ENCODE measurements at regions not wholly inside any gene's neighbourhood (a gene's known extent, or its start where the extent isn't known, plus 50 kb on each side); places are given as distances from the start of the nearest gene placed in this dataset.

DNA sequence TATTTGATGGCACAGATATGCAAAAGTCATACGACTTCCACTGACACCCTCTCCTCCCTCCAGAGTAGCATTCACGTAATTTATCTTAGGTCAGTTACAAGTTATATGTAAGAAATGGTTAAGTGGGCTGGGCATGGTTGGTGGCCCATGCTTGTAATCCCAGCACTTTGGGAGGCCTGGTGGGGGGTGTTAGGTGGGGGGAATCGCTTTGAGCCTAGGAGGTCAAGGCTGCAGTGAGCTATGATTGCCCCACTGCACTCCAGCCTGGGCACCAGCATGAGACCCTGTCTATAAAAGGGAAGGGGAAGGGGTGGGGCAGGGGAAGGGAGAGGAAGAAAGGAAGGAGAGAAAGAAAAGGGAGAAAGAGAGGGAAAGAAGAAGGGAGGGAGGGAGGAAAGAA lies 202.8 kb downstream of the AUH start:
- Histone ChIP-seq H3K4me3 (ENCODE audit: low read length) (no peak overlapping the region), H3K9ac (ENCODE audit: low read depth, low read length) (no peak overlapping the region), H3K4me2 (ENCODE audit: low read length) (no peak overlapping the region), H3K27me3 (ENCODE audit: control insufficient read depth, insufficient read depth, low read length) (no peaks in the 10 kb centered on the region), H3K36me3 (ENCODE audit: insufficient read depth, low read length) (no peaks in the 10 kb centered on the region), H3K4me1 (ENCODE audit: control insufficient read depth, insufficient read depth, low read length) (peaks cover 28% of the 10 kb centered on the region), H3K9me3 (replicated peaks; ENCODE audit: low read length) (no peaks in the 10 kb centered on the region)

DNA sequence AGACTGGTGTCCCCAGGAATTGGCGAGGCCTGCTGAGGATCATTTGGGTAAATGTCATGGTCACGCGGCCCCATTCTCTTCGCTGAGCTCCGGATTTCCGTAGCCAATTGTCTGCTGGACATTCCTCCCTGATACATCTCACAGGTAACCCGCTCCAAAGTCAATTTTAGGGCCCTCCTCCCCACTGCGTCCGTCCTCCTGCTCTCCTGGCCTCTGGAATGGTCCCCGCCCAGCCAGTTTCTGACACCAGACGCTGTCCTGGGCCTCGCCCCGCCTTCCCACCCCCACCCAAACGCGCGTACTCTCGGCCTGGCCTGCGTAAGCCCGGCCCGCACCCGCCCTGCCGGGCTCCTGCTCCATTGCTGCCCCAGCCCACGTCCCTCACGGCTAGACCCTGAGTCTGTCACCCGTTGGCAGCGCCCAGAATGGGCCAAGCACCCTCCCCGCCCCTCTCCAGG lies 202.0 kb downstream of the AUH start:
- no peak overlapping the region for H3K4me2 ChIP-seq (ENCODE audit: low read length)
- no peaks in the 10 kb centered on the region for H3K27me3 ChIP-seq (ENCODE audit: control insufficient read depth, insufficient read depth, low read length)
- H3K9me3 ChIP-seq (replicated peaks; ENCODE audit: low read length) = no peaks in the 10 kb centered on the region
- H3K9ac ChIP-seq (ENCODE audit: low read depth, low read length) = no peak overlapping the region
- H3K4me1 ChIP-seq (ENCODE audit: control insufficient read depth, insufficient read depth, low read length) = peaks cover 36% of the 10 kb centered on the region
- H3K36me3 ChIP-seq (ENCODE audit: insufficient read depth, low read length) = no peaks in the 10 kb centered on the region
- no peak overlapping the region for H3K4me3 ChIP-seq (ENCODE audit: low read length)

DNA sequence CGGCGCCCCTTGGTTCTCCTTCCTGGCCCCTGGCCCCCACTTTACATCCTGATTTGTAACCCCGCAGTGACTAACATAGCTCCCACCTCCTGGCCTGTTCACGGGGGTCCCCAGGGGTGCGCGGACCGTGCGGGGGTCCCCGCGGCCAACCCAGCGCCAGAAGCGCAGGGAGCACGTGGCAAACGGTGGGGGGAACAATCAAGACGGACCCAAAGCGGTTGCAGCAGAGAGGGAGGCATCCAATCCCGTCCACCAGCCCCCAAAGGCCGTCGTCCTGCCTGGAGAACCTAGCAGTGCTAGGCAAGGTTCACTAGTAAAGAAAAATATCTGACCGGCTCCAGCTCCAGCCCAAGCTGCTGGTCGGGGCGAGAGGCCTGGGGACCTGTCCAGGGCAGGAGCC lies 201.5 kb downstream of the AUH start:
- Histone ChIP-seq H3K9ac (ENCODE audit: low read depth, low read length) (no peak overlapping the region), H3K4me1 (ENCODE audit: control insufficient read depth, insufficient read depth, low read length) (peaks cover 40% of the 10 kb centered on the region), H3K36me3 (ENCODE audit: insufficient read depth, low read length) (no peaks in the 10 kb centered on the region)

DNA sequence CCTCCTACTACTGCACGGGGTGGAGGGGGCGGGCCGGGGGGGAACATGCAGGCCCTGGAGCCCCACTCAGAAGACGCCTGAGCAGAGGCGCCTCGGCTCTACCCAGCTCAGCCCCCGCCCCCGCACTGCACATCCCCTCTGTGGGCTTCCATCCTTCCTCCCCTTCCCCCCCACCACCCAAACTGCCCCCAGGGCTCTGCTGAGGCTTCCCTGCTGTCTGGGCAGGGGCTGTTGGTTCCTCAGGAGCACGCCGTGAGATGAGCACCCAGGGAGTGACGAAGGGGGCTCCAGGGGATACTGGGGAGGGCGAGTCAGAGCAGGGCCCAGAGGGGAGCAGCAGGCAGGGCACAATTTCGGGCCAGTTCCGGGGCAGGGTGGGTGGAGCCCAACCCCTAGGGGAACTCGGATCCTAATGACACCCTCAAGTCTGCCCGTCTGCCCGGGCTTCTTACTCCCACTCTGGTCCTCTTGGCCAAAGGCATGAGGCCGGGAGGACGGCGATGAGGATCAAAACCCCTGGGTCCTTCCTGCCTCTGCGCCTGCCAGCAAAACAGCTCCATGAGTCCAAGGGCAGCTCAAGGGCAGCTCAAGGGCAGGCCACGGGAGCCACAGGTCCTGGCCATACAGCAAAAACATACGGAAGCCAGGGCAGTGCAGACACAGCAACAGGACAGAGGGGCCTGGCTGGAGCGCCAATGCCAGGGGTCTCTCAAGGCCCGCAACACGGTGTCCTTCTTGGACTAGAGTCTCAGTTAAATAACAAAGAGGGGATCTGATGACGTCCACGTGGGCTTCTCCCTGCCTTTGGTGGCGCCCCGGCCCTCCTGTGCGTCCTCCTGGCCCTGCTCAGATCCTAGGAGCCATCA lies 200.9 kb downstream of the AUH start:
- no peaks in the 10 kb centered on the region for H3K27me3 ChIP-seq (ENCODE audit: control insufficient read depth, insufficient read depth, low read length)
- H3K4me1 ChIP-seq (ENCODE audit: control insufficient read depth, insufficient read depth, low read length) = peaks cover 42% of the 10 kb centered on the region
- no peaks in the 10 kb centered on the region for H3K9me3 ChIP-seq (replicated peaks; ENCODE audit: low read length)
- no peak overlapping the region for H3K4me3 ChIP-seq (ENCODE audit: low read length)
- H3K9ac ChIP-seq (ENCODE audit: low read depth, low read length) = no peak overlapping the region
- H3K4me2 ChIP-seq (ENCODE audit: low read length) = no peak overlapping the region
- no peaks in the 10 kb centered on the region for H3K36me3 ChIP-seq (ENCODE audit: insufficient read depth, low read length)

More for the DNA sequence above, 201.5 kb downstream of the AUH start:
- H3K27me3 ChIP-seq (ENCODE audit: control insufficient read depth, insufficient read depth, low read length) = no peaks in the 10 kb centered on the region
- no peaks in the 10 kb centered on the region for H3K9me3 ChIP-seq (replicated peaks; ENCODE audit: low read length)
- no peak overlapping the region for H3K4me3 ChIP-seq (ENCODE audit: low read length)
- H3K4me2 ChIP-seq (ENCODE audit: low read length) = no peak overlapping the region

DNA sequence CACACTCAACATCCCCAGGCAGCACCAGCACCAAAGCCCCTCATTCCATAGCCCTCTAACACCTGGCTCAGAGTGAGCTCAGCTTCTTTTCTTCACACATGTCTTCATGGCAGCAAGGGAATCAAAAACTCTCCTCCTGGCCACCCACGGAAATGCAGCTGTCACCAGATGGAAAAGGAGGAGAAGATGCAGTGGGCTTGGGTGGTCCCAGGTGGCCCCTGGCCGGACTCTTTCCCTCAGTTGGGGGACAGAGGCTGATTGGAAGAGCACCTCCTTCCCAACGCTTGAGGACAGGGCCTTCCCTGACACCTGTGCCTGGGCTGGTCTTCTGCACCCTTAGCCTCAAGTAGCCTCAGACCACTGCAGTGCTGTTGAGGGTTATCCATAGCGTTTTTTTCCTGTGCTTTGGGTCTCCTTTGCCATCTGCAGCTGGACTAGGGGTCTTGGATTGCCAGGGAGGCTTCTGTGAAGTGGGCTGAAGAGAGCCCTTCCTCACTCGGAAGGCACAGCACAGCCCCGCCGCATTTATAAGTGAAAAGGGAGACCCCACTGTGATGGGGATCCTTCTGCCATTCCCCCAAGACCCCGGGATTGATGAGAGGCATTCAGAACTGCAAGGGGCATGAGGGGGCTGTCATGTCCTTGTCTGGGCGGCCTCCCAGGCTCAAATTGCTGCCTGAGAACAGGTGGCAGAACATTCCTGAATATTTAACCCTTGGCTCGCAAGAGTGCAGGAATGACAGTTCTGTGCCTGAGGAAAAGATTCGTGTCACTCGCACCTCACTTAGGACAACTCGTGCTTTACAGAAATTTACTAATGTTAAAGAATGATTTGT lies 200.0 kb downstream of the AUH start:
- Histone ChIP-seq H3K27me3 (ENCODE audit: control insufficient read depth, insufficient read depth, low read length) (no peaks in the 10 kb centered on the region), H3K36me3 (ENCODE audit: insufficient read depth, low read length) (no peaks in the 10 kb centered on the region), H3K9ac (ENCODE audit: low read depth, low read length) (peak overlapping the region; percentile 59), H3K4me2 (ENCODE audit: low read length) (peak overlapping the region; percentile 38), H3K9me3 (replicated peaks; ENCODE audit: low read length) (no peaks in the 10 kb centered on the region), H3K4me1 (ENCODE audit: control insufficient read depth, insufficient read depth, low read length) (peaks cover 42% of the 10 kb centered on the region), H3K4me3 (ENCODE audit: low read length) (no peak overlapping the region)

DNA sequence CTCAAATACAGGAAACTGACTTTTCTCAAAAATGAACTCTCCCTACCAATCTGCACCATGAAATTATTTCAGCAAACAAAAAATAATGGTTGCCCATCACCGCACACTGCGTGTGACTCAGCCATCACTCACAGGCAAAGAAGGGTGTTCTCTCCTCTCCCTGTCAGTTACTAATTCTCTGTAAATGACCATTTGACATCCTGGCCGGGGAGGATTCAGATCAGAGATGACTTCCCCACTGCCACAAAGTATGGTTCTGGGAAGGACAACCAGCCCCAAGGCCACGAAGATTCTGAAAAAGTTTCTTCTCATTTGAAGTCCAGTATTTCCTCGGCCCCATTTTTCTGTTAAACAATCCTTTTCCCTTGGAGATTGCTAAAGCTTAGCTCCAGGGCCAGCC lies 199.4 kb downstream of the AUH start:
- Histone ChIP-seq H3K4me2 (ENCODE audit: low read length) (peak overlapping the region; percentile 38), H3K9ac (ENCODE audit: low read depth, low read length) (peak overlapping the region; percentile 59), H3K4me3 (ENCODE audit: low read length) (no peak overlapping the region), H3K36me3 (ENCODE audit: insufficient read depth, low read length) (no peaks in the 10 kb centered on the region), H3K4me1 (ENCODE audit: control insufficient read depth, insufficient read depth, low read length) (peaks cover 42% of the 10 kb centered on the region), H3K27me3 (ENCODE audit: control insufficient read depth, insufficient read depth, low read length) (no peaks in the 10 kb centered on the region), H3K9me3 (replicated peaks; ENCODE audit: low read length) (no peaks in the 10 kb centered on the region)

DNA sequence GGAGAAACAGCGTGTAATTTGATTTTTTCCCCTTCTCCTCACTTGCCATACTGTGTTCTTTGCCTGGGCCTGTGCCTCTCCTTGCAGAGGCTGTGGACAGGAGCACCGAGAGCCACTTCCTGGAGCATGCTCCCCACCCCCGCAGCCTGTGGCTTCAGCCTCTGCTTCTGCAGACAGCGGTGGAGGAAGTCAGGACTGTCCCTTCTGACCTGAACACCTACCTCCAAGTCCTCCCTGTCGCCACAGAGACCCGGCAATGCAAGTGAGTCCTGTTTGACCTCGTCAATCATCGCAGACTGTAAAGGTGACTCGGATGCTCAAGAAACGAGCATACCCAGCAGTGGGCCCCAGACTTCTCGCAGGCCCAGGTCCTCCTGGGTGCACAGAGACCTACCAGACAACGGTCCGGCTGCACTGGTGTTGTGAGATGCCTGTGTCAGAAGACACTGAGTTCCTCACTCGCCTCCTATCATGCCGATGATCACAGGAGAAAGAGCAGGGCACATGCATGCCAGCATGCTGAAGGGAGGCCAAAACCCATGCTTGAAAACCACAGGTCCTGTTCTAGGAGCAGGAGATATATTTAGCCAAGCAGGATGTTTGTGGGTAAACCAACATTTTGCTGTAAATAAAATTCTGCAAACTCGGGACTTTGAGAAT lies 198.8 kb downstream of the AUH start:
- Histone ChIP-seq H3K36me3 (ENCODE audit: insufficient read depth, low read length) (no peaks in the 10 kb centered on the region), H3K4me2 (ENCODE audit: low read length) (peak overlapping the region; percentile 38), H3K4me3 (ENCODE audit: low read length) (no peak overlapping the region), H3K9me3 (replicated peaks; ENCODE audit: low read length) (no peaks in the 10 kb centered on the region), H3K27me3 (ENCODE audit: control insufficient read depth, insufficient read depth, low read length) (no peaks in the 10 kb centered on the region), H3K9ac (ENCODE audit: low read depth, low read length) (peak overlapping the region; percentile 59), H3K4me1 (ENCODE audit: control insufficient read depth, insufficient read depth, low read length) (peaks cover 42% of the 10 kb centered on the region)

DNA sequence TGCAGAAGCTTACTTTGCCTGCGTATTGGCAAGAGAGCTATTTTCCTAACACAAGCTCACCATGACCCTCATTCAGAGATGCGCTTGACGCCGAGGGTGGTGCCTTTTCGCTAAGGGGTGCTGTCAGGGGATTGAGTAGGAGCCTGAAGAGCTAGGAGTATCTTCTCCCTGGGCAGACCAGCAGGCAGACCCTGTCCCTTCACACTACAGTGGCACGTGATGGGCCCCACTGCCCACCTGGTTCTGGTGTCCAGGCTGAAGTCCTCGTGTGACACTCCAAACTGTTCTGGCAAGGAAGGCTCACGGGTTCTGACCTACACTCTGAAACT lies 198.3 kb downstream of the AUH start:
- Histone ChIP-seq H3K4me3 (ENCODE audit: low read length) (no peak overlapping the region), H3K27me3 (ENCODE audit: control insufficient read depth, insufficient read depth, low read length) (no peaks in the 10 kb centered on the region), H3K4me1 (ENCODE audit: control insufficient read depth, insufficient read depth, low read length) (peaks cover 42% of the 10 kb centered on the region), H3K9me3 (replicated peaks; ENCODE audit: low read length) (no peaks in the 10 kb centered on the region), H3K36me3 (ENCODE audit: insufficient read depth, low read length) (no peaks in the 10 kb centered on the region), H3K4me2 (ENCODE audit: low read length) (no peak overlapping the region), H3K9ac (ENCODE audit: low read depth, low read length) (no peak overlapping the region)

DNA sequence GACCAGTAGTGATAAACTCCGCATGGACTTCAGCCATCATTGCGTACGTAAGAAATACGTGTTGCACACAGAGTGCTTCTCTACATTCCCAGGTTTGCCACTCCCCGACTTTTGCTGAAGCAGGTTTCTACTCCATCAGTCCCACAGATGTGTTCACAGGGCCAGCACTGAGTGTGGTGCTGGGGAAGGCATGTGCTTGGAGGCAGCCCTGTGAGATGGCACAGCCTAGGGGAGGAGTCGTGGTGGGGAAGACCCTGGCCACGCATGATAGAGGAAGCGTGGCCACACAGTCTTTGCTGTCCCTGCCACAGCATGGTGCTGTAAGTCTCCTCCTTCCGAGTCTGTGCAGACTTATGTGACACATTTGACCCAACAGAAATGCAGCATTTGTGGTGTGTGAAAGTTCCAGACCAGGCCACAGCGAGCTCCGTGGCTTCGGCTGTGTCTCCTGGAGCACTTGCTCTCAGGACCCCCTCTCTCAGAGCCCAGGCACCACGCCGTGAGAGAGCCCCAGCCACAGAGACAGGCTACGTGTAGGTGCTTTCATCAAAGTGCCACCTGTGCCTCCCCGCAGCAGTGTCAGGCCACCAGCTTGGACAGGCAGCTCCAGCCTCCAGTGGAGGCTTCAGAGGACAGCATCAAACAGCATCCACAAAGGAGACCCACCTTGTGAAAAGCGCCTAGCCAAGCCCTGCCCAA lies 197.8 kb downstream of the AUH start:
- Histone ChIP-seq H3K36me3 (ENCODE audit: insufficient read depth, low read length) (no peaks in the 10 kb centered on the region), H3K9me3 (replicated peaks; ENCODE audit: low read length) (no peaks in the 10 kb centered on the region), H3K27me3 (ENCODE audit: control insufficient read depth, insufficient read depth, low read length) (no peaks in the 10 kb centered on the region), H3K4me2 (ENCODE audit: low read length) (peak overlapping the region; percentile 59), H3K4me1 (ENCODE audit: control insufficient read depth, insufficient read depth, low read length) (peaks cover 42% of the 10 kb centered on the region), H3K4me3 (ENCODE audit: low read length) (no peak overlapping the region), H3K9ac (ENCODE audit: low read depth, low read length) (peak overlapping the region; percentile 44)

All from skeletal muscle satellite cell (primary cell).